ENCODE measurements at regions not wholly inside any gene's neighbourhood (a gene's known extent, or its start where the extent isn't known, plus 50 kb on each side); places are given as distances from the start of the nearest gene placed in this dataset.

- no peak for TF ChIP-seq EZH2 (IDR thresholded peaks at IDR 0.05; ENCODE audit: insufficient read depth, poor library complexity, severe bottlenecking)
- no peak for TF ChIP-seq EZH2phosphoT487 (IDR thresholded peaks at IDR 0.05; ENCODE audit: insufficient read depth, low read depth)
These were observed 345.7 kb downstream of the CNTN3 start for GRCh38 chr3:74268753-74269152.

Measured in GM23248 (cell line).